Neutrophil (primary cell): ENCODE measurements at regions not wholly inside any gene's neighbourhood (a gene's known extent, or its start where the extent isn't known, plus 50 kb on each side); places are given as distances from the start of the nearest gene placed in this dataset.

ENCODE experiments used
- H3K27ac ChIP-seq: fragments of 200-600 bp; sonication (generic); 2 replicates; pipeline ENCODE4 v1.5.1; 2016; ENCODE audit warnings: mild to moderate bottlenecking, moderate library complexity
- H3K27me3 ChIP-seq: fragments of 200-600 bp; sonication (generic); 2 replicates; pipeline ENCODE4 v1.6.0; 2016; ENCODE audit warnings: mild to moderate bottlenecking
- H3K36me3 ChIP-seq: fragments of 200-600 bp; sonication (generic); 2 replicates; pipeline ENCODE4 v1.5.1; 2017
- H3K4me1 ChIP-seq, 2 experiments: fragments of 200-600 bp in 1 of 2; sonication (generic) in 1 of 2; 1 replicate in 1 of 2; 2 replicates in 1 of 2; pipeline versions ENCODE4 v1.5.1 to v1.6.1; 2013 to 2016; ENCODE audit warnings: low read depth in 1 of 2, low read length in 1 of 2, mild to moderate bottlenecking in 1 of 2, moderate library complexity in 1 of 2; ENCODE audit not compliant: control insufficient read depth in 1 of 2, insufficient read depth in 1 of 2
- H3K4me3 ChIP-seq, 2 experiments: fragments of 200-600 bp in 1 of 2; sonication (generic) in 1 of 2; 1 replicate in 1 of 2; 2 replicates in 1 of 2; pipeline ENCODE4 v1.5.1; 2013 to 2016; ENCODE audit warnings: low read depth in 1 of 2, low read length in 1 of 2, mild to moderate bottlenecking in 1 of 2, moderate library complexity in 1 of 2
- H3K9me3 ChIP-seq: fragments of 200-600 bp; sonication (generic); 2 replicates; pipeline ENCODE4 v1.5.1; 2016
- CTCF ChIP-seq: fragments of 200-600 bp; sonication (generic); IDR thresholded peaks from 2 replicates; pipeline ENCODE4 v1.5.1; 2016; ENCODE audit warnings: antibody characterized with exemption

GRCh38 chr19:27901078-27901477, 1311.9 kb downstream of the UQCRFS1 start:
- Histone ChIP-seq H3K9me3 (no peaks in the 10 kb centered on the region), H3K4me1 (no peaks in the 10 kb centered on the region), H3K27me3 (no peaks in the 10 kb centered on the region), H3K4me3 (no peak overlapping the region), H3K36me3 (no peaks in the 10 kb centered on the region), H3K27ac (no peak overlapping the region)
- no peak for TF ChIP-seq CTCF

GRCh38 chr19:27896091-27896490, 1316.9 kb downstream of the UQCRFS1 start:
- no peak for TF ChIP-seq CTCF
- no peak overlapping the region for H3K27ac ChIP-seq
- no peaks in the 10 kb centered on the region for H3K9me3 ChIP-seq
- no peak overlapping the region for H3K4me3 ChIP-seq
- no peaks in the 10 kb centered on the region for H3K27me3 ChIP-seq
- H3K4me1 ChIP-seq = no peaks in the 10 kb centered on the region
- no peaks in the 10 kb centered on the region for H3K36me3 ChIP-seq

GRCh38 chr19:27894906-27895754, 1317.8 kb downstream of the UQCRFS1 start:
- Histone ChIP-seq H3K4me3 (no peak overlapping the region), H3K36me3 (no peaks in the 10 kb centered on the region), H3K27me3 (no peaks in the 10 kb centered on the region), H3K9me3 (no peaks in the 10 kb centered on the region), H3K27ac (no peak overlapping the region), H3K4me1 (no peaks in the 10 kb centered on the region)
- TF ChIP-seq CTCF = no peak

- Histone ChIP-seq H3K27ac (no peak overlapping the region), H3K27me3 (no peaks in the 10 kb centered on the region), H3K4me1 (no peaks in the 10 kb centered on the region), H3K4me3 (no peak overlapping the region), H3K36me3 (no peaks in the 10 kb centered on the region), H3K9me3 (no peaks in the 10 kb centered on the region)
- TF ChIP-seq CTCF = no peak
Measured at GRCh38 chr19:27892500-27892899, 1320.5 kb downstream of the UQCRFS1 start.

- Histone ChIP-seq H3K4me3 (no peak overlapping the region), H3K27ac (no peak overlapping the region), H3K27me3 (no peaks in the 10 kb centered on the region), H3K36me3 (no peaks in the 10 kb centered on the region), H3K9me3 (no peaks in the 10 kb centered on the region), H3K4me1 (no peaks in the 10 kb centered on the region)
- no peak for TF ChIP-seq CTCF
Measured at GRCh38 chr19:27891411-27891810, 1321.5 kb downstream of the UQCRFS1 start.
